Liver (tissue), 8 donors: ENCODE measurements at regions not wholly inside any gene's neighbourhood (a gene's known extent, or its start where the extent isn't known, plus 50 kb on each side); places are given as distances from the start of the nearest gene placed in this dataset.

ENCODE experiments used
- DNase-seq: peaks from one replicate; pipeline ENCODE4 v3.0.0-alpha.2; 2017; ENCODE audit warnings: low spot score
- H3K27ac ChIP-seq, 2 donors: one replicate each; pipeline ENCODE4 v1.7.0; 2013; ENCODE audit warnings: inconsistent platforms in 2 of 2, low read length in 2 of 2, control low read depth in 1 of 2, low read depth in 1 of 2, mild to moderate bottlenecking in 1 of 2
- H3K27me3 ChIP-seq, 4 donors: one replicate each; pipeline versions ENCODE4 v1.6.1 to v1.7.0; 2013; ENCODE audit warnings: low read length in 3 of 4, inconsistent platforms in 1 of 4, mild to moderate bottlenecking in 1 of 4, moderate library complexity in 1 of 4; ENCODE audit not compliant: control insufficient read depth in 4 of 4, insufficient read depth in 4 of 4
- H3K36me3 ChIP-seq, 4 donors: one replicate each; pipeline versions ENCODE4 v1.6.1 to v1.7.0; 2013; ENCODE audit warnings: low read length in 3 of 4, mild to moderate bottlenecking in 3 of 4, low read depth in 1 of 4, moderate library complexity in 1 of 4; ENCODE audit not compliant: control insufficient read depth in 4 of 4, insufficient read depth in 3 of 4
- H3K4me1 ChIP-seq, 4 donors: one replicate each; pipeline versions ENCODE4 v1.6.1 to v1.7.0; 2013; ENCODE audit warnings: low read length in 3 of 4, mild to moderate bottlenecking in 3 of 4, moderate library complexity in 1 of 4; ENCODE audit not compliant: control insufficient read depth in 4 of 4, insufficient read depth in 4 of 4
- H3K4me3 ChIP-seq, 3 donors: one replicate each; pipeline versions ENCODE4 v1.6.1 to v1.7.0; 2013; ENCODE audit warnings: low read length in 3 of 3, control low read depth in 1 of 3, low read depth in 1 of 3, mild to moderate bottlenecking in 1 of 3
- H3K9ac ChIP-seq, 2 donors: one replicate each; pipeline ENCODE4 v1.7.0; 2013; ENCODE audit warnings: low read length in 2 of 2, mild to moderate bottlenecking in 2 of 2, moderate library complexity in 2 of 2, control low read depth in 1 of 2, low read depth in 1 of 2
- H3K9me3 ChIP-seq, 4 donors: one replicate each; pipeline versions ENCODE4 v1.6.1 to v1.7.0; 2013; ENCODE audit warnings: low read length in 3 of 4; ENCODE audit not compliant: control insufficient read depth in 4 of 4
- EGR1 ChIP-seq, 2 donors: IDR thresholded peaks; 2 replicates each; pipeline ENCODE4 v1.6.1; 2016 to 2018; ENCODE audit warnings: antibody characterized with exemption in 2 of 2, low read depth in 2 of 2
- FOXA1 ChIP-seq: IDR thresholded peaks from 2 replicates; pipeline ENCODE4 v1.6.1; 2016; ENCODE audit warnings: antibody characterized with exemption
- FOXA2 ChIP-seq: IDR thresholded peaks from 2 replicates; pipeline ENCODE4 v1.6.1; 2016; ENCODE audit warnings: antibody characterized with exemption
- GABPA ChIP-seq, 2 donors: IDR thresholded peaks in 1 of 2; conservative IDR thresholded peaks in 1 of 2; 2 replicates each; pipeline ENCODE4 v1.6.1; 2016; ENCODE audit warnings: antibody characterized with exemption in 2 of 2, mild to moderate bottlenecking in 1 of 2, moderate library complexity in 1 of 2
- HNF4A ChIP-seq, 2 donors: conservative IDR thresholded peaks; 2 replicates each; pipeline ENCODE4 v1.6.1; 2016; ENCODE audit warnings: antibody characterized with exemption in 2 of 2, mild to moderate bottlenecking in 2 of 2
- HNF4G ChIP-seq: IDR thresholded peaks from 2 replicates; pipeline ENCODE4 v1.6.1; 2016; ENCODE audit warnings: antibody characterized with exemption
- JUND ChIP-seq, 2 donors: IDR thresholded peaks; 2 replicates each; pipeline ENCODE4 v1.6.1; 2016; ENCODE audit warnings: antibody characterized with exemption in 2 of 2
- NR2F2 ChIP-seq: IDR thresholded peaks from 2 replicates; pipeline ENCODE4 v1.6.1; 2016; ENCODE audit warnings: antibody characterized with exemption
- RAD21 ChIP-seq, 2 donors: IDR thresholded peaks; 2 replicates each; pipeline ENCODE4 v1.6.1; 2016; ENCODE audit warnings: antibody characterized with exemption in 2 of 2, mild to moderate bottlenecking in 2 of 2
- RXRA ChIP-seq, 2 donors: IDR thresholded peaks; 2 replicates each; pipeline ENCODE4 v1.6.1; 2017 to 2018; ENCODE audit warnings: antibody characterized with exemption in 2 of 2, mild to moderate bottlenecking in 1 of 2
- SP1 ChIP-seq: IDR thresholded peaks from 2 replicates; pipeline ENCODE4 v1.6.1; 2018; ENCODE audit warnings: antibody characterized with exemption, mild to moderate bottlenecking
- TAF1 ChIP-seq: conservative IDR thresholded peaks from 2 replicates; pipeline ENCODE4 v1.6.1; 2016; ENCODE audit warnings: antibody characterized with exemption, mild to moderate bottlenecking
- YY1 ChIP-seq: IDR thresholded peaks from 2 replicates; pipeline ENCODE4 v1.6.1; 2016; ENCODE audit warnings: antibody characterized with exemption, mild to moderate bottlenecking
- WGBS: extraction: QIAGEN DNeasy Blood & Tissue Kit; methylation state at CpG from one replicate; pipeline ENCODE4 v1.1.7; 2013; 5-methylcytosine and 5-hydroxymethylcytosine counted together
- TF ChIP-seq, protein P1 (sequence below): IDR thresholded peaks from 2 replicates; pipeline ENCODE4 v1.6.1; 2016; ENCODE audit warnings: antibody characterized with exemption
- TF ChIP-seq, protein P2 (sequence below): IDR thresholded peaks from 2 replicates; pipeline ENCODE4 v1.6.1; 2016; ENCODE audit warnings: antibody characterized with exemption, mild to moderate bottlenecking
- TF ChIP-seq, protein P3 (sequence below): fragments of 150-350 bp; IDR thresholded peaks from 2 replicates; pipeline ENCODE4 v1.5.1; 2017; ENCODE audit warnings: improper control_type of control experiment, low read depth, low read length; ENCODE audit not compliant: missing input control
- TF ChIP-seq, protein P4 (sequence below): IDR thresholded peaks from 2 replicates; pipeline ENCODE4 v1.6.1; 2016; ENCODE audit warnings: antibody characterized with exemption
- TF ChIP-seq, protein P5 (sequence below): IDR thresholded peaks from 2 replicates; pipeline ENCODE4 v1.6.1; 2016; ENCODE audit warnings: antibody characterized with exemption
- donor health status: healthy.
- donor health status: healthy.
- donor health status: healthy.
- donor health status: healthy.
- donor health status: healthy.

DNA sequence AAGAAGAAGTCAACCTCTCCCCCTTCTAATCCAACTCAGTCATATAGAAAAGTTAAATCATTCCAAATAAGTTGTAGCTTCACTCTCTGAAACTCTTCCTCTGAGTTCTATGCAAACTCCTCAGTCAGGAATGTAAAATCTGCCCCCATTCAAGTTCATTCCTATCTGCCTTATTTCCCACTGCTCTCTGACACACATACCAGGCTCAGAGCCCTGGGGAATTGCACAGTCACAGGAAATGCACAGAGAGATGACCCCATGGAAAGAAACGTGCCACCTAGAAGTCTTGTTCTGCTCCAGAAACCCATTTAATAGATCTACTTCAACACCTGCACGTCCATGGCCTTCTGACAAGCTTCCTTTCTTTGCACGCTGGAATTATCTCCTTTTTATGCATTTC lies 236.0 kb upstream of the VCX3A start:
- WGBS = 86% methylated on average over 3 of the region's 3 CpGs
- no peak for TF ChIP-seq HNF4A (conservative IDR thresholded peaks at IDR 0.05)
- no peak for TF ChIP-seq TAF1
- TF ChIP-seq, protein P1, sequence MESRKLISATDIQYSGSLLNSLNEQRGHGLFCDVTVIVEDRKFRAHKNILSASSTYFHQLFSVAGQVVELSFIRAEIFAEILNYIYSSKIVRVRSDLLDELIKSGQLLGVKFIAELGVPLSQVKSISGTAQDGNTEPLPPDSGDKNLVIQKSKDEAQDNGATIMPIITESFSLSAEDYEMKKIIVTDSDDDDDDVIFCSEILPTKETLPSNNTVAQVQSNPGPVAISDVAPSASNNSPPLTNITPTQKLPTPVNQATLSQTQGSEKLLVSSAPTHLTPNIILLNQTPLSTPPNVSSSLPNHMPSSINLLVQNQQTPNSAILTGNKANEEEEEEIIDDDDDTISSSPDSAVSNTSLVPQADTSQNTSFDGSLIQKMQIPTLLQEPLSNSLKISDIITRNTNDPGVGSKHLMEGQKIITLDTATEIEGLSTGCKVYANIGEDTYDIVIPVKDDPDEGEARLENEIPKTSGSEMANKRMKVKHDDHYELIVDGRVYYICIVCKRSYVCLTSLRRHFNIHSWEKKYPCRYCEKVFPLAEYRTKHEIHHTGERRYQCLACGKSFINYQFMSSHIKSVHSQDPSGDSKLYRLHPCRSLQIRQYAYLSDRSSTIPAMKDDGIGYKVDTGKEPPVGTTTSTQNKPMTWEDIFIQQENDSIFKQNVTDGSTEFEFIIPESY = no peak
- TF ChIP-seq, protein P2, sequence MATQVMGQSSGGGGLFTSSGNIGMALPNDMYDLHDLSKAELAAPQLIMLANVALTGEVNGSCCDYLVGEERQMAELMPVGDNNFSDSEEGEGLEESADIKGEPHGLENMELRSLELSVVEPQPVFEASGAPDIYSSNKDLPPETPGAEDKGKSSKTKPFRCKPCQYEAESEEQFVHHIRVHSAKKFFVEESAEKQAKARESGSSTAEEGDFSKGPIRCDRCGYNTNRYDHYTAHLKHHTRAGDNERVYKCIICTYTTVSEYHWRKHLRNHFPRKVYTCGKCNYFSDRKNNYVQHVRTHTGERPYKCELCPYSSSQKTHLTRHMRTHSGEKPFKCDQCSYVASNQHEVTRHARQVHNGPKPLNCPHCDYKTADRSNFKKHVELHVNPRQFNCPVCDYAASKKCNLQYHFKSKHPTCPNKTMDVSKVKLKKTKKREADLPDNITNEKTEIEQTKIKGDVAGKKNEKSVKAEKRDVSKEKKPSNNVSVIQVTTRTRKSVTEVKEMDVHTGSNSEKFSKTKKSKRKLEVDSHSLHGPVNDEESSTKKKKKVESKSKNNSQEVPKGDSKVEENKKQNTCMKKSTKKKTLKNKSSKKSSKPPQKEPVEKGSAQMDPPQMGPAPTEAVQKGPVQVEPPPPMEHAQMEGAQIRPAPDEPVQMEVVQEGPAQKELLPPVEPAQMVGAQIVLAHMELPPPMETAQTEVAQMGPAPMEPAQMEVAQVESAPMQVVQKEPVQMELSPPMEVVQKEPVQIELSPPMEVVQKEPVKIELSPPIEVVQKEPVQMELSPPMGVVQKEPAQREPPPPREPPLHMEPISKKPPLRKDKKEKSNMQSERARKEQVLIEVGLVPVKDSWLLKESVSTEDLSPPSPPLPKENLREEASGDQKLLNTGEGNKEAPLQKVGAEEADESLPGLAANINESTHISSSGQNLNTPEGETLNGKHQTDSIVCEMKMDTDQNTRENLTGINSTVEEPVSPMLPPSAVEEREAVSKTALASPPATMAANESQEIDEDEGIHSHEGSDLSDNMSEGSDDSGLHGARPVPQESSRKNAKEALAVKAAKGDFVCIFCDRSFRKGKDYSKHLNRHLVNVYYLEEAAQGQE = no peak
- no peak for TF ChIP-seq JUND (IDR thresholded peaks at IDR 0.05)
- TF ChIP-seq, protein P3, sequence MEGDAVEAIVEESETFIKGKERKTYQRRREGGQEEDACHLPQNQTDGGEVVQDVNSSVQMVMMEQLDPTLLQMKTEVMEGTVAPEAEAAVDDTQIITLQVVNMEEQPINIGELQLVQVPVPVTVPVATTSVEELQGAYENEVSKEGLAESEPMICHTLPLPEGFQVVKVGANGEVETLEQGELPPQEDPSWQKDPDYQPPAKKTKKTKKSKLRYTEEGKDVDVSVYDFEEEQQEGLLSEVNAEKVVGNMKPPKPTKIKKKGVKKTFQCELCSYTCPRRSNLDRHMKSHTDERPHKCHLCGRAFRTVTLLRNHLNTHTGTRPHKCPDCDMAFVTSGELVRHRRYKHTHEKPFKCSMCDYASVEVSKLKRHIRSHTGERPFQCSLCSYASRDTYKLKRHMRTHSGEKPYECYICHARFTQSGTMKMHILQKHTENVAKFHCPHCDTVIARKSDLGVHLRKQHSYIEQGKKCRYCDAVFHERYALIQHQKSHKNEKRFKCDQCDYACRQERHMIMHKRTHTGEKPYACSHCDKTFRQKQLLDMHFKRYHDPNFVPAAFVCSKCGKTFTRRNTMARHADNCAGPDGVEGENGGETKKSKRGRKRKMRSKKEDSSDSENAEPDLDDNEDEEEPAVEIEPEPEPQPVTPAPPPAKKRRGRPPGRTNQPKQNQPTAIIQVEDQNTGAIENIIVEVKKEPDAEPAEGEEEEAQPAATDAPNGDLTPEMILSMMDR = no peak
- TF ChIP-seq, protein P4, sequence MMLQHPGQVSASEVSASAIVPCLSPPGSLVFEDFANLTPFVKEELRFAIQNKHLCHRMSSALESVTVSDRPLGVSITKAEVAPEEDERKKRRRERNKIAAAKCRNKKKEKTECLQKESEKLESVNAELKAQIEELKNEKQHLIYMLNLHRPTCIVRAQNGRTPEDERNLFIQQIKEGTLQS = no peak
- TF ChIP-seq FOXA2 = no peak
- no peak for TF ChIP-seq GABPA (IDR thresholded peaks at IDR 0.05 in 1 of 2, conservative IDR thresholded peaks at IDR 0.05 in 1 of 2)
- no peak for TF ChIP-seq FOXA1
- no peak for TF ChIP-seq YY1
- no peak for TF ChIP-seq EGR1 (IDR thresholded peaks at IDR 0.05; ENCODE audit: low read depth in 2 of 2)
- no peak for TF ChIP-seq RXRA (IDR thresholded peaks at IDR 0.05)
- TF ChIP-seq, protein P5, sequence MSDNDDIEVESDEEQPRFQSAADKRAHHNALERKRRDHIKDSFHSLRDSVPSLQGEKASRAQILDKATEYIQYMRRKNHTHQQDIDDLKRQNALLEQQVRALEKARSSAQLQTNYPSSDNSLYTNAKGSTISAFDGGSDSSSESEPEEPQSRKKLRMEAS = no peak
- no peak for TF ChIP-seq HNF4G
- TF ChIP-seq SP1 = no peak
- TF ChIP-seq NR2F2 = no peak
- no peak for TF ChIP-seq RAD21 (IDR thresholded peaks at IDR 0.05)
- Histone ChIP-seq H3K4me1 (no peaks in the 10 kb centered on the region), H3K27ac (no peak overlapping the region), H3K9ac (no peak overlapping the region), H3K9me3 (peaks cover 0 to 2% (median under 1%) of the 10 kb centered on the region in 4 donors), H3K4me3 (no peak overlapping the region), H3K36me3 (no peaks in the 10 kb centered on the region), H3K27me3 (no peaks in the 10 kb centered on the region)
- DNase-seq = no peak
